ENCODE measurements at regions not wholly inside any gene's neighbourhood (a gene's known extent, or its start where the extent isn't known, plus 50 kb on each side); places are given as distances from the start of the nearest gene placed in this dataset.
"Not testable (repeated sequence)": the region's sequence is repeated elsewhere in the genome, so short reads cannot be mapped to it uniquely, and the experiment has no call there.

GRCh38 chr2:67579216-67579615, 182.1 kb downstream of the ETAA1 start:
- H3K4me3 ChIP-seq (ENCODE audit: low read depth in 1 of 5, low read length in 5 of 5): no peak overlapping the region
- H3K27ac ChIP-seq (ENCODE audit: low read depth, low read length): no peak overlapping the region
- no peaks in the 10 kb centered on the region for H3K36me3 ChIP-seq (ENCODE audit: control insufficient read depth in 5 of 5, insufficient read depth in 5 of 5, low read length in 5 of 5)
- H3K9ac ChIP-seq (ENCODE audit: low read length in 5 of 5): no peak overlapping the region
- no peaks in the 10 kb centered on the region for H3K27me3 ChIP-seq (ENCODE audit: control insufficient read depth in 5 of 5, insufficient read depth in 4 of 5, low read length in 5 of 5)
- H3K9me3 ChIP-seq (ENCODE audit: control insufficient read depth in 5 of 5, low read length in 5 of 5): peaks cover 2 to 16% (median 14%) of the 10 kb centered on the region in 5 donors
- H3K4me1 ChIP-seq (ENCODE audit: control insufficient read depth in 5 of 5, insufficient read depth in 5 of 5, low read length in 5 of 5): peaks cover 0 to 4% (median 0%) of the 10 kb centered on the region in 5 donors

- no peaks in the 10 kb centered on the region for H3K36me3 ChIP-seq (ENCODE audit: control insufficient read depth in 5 of 5, insufficient read depth in 5 of 5, low read length in 5 of 5)
- peaks cover 0 to 4% (median 0%) of the 10 kb centered on the region in 5 donors for H3K4me1 ChIP-seq (ENCODE audit: control insufficient read depth in 5 of 5, insufficient read depth in 5 of 5, low read length in 5 of 5)
- no peak overlapping the region for H3K27ac ChIP-seq (ENCODE audit: low read depth, low read length)
- H3K9me3 ChIP-seq (ENCODE audit: control insufficient read depth in 5 of 5, low read length in 5 of 5): peaks cover 2 to 20% (median 16%) of the 10 kb centered on the region in 5 donors
- no peak overlapping the region for H3K4me3 ChIP-seq (ENCODE audit: low read depth in 1 of 5, low read length in 5 of 5)
- no peaks in the 10 kb centered on the region for H3K27me3 ChIP-seq (ENCODE audit: control insufficient read depth in 5 of 5, insufficient read depth in 4 of 5, low read length in 5 of 5)
- H3K9ac ChIP-seq (ENCODE audit: low read length in 5 of 5): no peak overlapping the region
Observed at GRCh38 chr2:67579806-67580205, 182.7 kb downstream of the ETAA1 start.

- no peaks in the 10 kb centered on the region for H3K4me1 ChIP-seq (ENCODE audit: control insufficient read depth in 5 of 5, insufficient read depth in 5 of 5, low read length in 5 of 5)
- no peaks in the 10 kb centered on the region for H3K27me3 ChIP-seq (ENCODE audit: control insufficient read depth in 5 of 5, insufficient read depth in 4 of 5, low read length in 5 of 5)
- H3K9ac ChIP-seq (ENCODE audit: low read length in 5 of 5): no peak overlapping the region
- no peaks in the 10 kb centered on the region for H3K36me3 ChIP-seq (ENCODE audit: control insufficient read depth in 5 of 5, insufficient read depth in 5 of 5, low read length in 5 of 5)
- H3K9me3 ChIP-seq (ENCODE audit: control insufficient read depth in 5 of 5, low read length in 5 of 5): peaks cover 2 to 39% (median 27%) of the 10 kb centered on the region in 5 donors
- no peak overlapping the region for H3K27ac ChIP-seq (ENCODE audit: low read depth, low read length)
- peak overlapping the region in 1 of 5 donors; percentile 4 for H3K4me3 ChIP-seq (ENCODE audit: low read depth in 1 of 5, low read length in 5 of 5)
Observed at GRCh38 chr2:67581751-67582150, 184.6 kb downstream of the ETAA1 start.

- Histone ChIP-seq H3K9me3 (ENCODE audit: control insufficient read depth in 5 of 5, low read length in 5 of 5) (peaks cover 8 to 50% (median 27%) of the 10 kb centered on the region in 5 donors), H3K4me1 (ENCODE audit: control insufficient read depth in 5 of 5, insufficient read depth in 5 of 5, low read length in 5 of 5) (no peaks in the 10 kb centered on the region), H3K9ac (ENCODE audit: low read length in 5 of 5) (no peak overlapping the region), H3K4me3 (ENCODE audit: low read depth in 1 of 5, low read length in 5 of 5) (no peak overlapping the region), H3K27ac (ENCODE audit: low read depth, low read length) (no peak overlapping the region), H3K36me3 (ENCODE audit: control insufficient read depth in 5 of 5, insufficient read depth in 5 of 5, low read length in 5 of 5) (no peaks in the 10 kb centered on the region), H3K27me3 (ENCODE audit: control insufficient read depth in 5 of 5, insufficient read depth in 4 of 5, low read length in 5 of 5) (no peaks in the 10 kb centered on the region)
Observed at GRCh38 chr2:67583185-67583584, 186.1 kb downstream of the ETAA1 start.

GRCh38 chr2:67585400-67585799, 188.3 kb downstream of the ETAA1 start:
- Histone ChIP-seq H3K36me3 (ENCODE audit: control insufficient read depth in 5 of 5, insufficient read depth in 5 of 5, low read length in 5 of 5) (no peaks in the 10 kb centered on the region), H3K27ac (ENCODE audit: low read depth, low read length) (no peak overlapping the region), H3K9ac (ENCODE audit: low read length in 5 of 5) (no peak overlapping the region), H3K9me3 (ENCODE audit: control insufficient read depth in 5 of 5, low read length in 5 of 5) (peaks cover 8 to 50% (median 27%) of the 10 kb centered on the region in 5 donors), H3K4me3 (ENCODE audit: low read depth in 1 of 5, low read length in 5 of 5) (no peak overlapping the region), H3K4me1 (ENCODE audit: control insufficient read depth in 5 of 5, insufficient read depth in 5 of 5, low read length in 5 of 5) (no peaks in the 10 kb centered on the region), H3K27me3 (ENCODE audit: control insufficient read depth in 5 of 5, insufficient read depth in 4 of 5, low read length in 5 of 5) (no peaks in the 10 kb centered on the region)

- not testable (repeated sequence) for H3K4me3 ChIP-seq (ENCODE audit: low read depth in 1 of 5, low read length in 5 of 5); H3K9ac ChIP-seq (ENCODE audit: low read length in 5 of 5); H3K27me3 ChIP-seq (ENCODE audit: control insufficient read depth in 5 of 5, insufficient read depth in 4 of 5, low read length in 5 of 5); H3K4me1 ChIP-seq (ENCODE audit: control insufficient read depth in 5 of 5, insufficient read depth in 5 of 5, low read length in 5 of 5); H3K27ac ChIP-seq (ENCODE audit: low read depth, low read length); H3K36me3 ChIP-seq (ENCODE audit: control insufficient read depth in 5 of 5, insufficient read depth in 5 of 5, low read length in 5 of 5)
- H3K9me3 ChIP-seq (ENCODE audit: control insufficient read depth in 5 of 5, low read length in 5 of 5): peaks cover 6 to 36% (median 21%) of the 10 kb centered on the region in 5 donors
Observed at GRCh38 chr2:67589121-67589520, 192.0 kb downstream of the ETAA1 start.

GRCh38 chr2:67594522-67594921, 197.4 kb downstream of the ETAA1 start:
- peaks cover 0 to 18% (median 4%) of the 10 kb centered on the region in 5 donors for H3K9me3 ChIP-seq (ENCODE audit: control insufficient read depth in 5 of 5, low read length in 5 of 5)
- H3K27me3 ChIP-seq (ENCODE audit: control insufficient read depth in 5 of 5, insufficient read depth in 4 of 5, low read length in 5 of 5); H3K4me1 ChIP-seq (ENCODE audit: control insufficient read depth in 5 of 5, insufficient read depth in 5 of 5, low read length in 5 of 5); H3K27ac ChIP-seq (ENCODE audit: low read depth, low read length); H3K36me3 ChIP-seq (ENCODE audit: control insufficient read depth in 5 of 5, insufficient read depth in 5 of 5, low read length in 5 of 5); H3K9ac ChIP-seq (ENCODE audit: low read length in 5 of 5); H3K4me3 ChIP-seq (ENCODE audit: low read depth in 1 of 5, low read length in 5 of 5): not testable (repeated sequence)

GRCh38 chr2:67596871-67597270, 199.7 kb downstream of the ETAA1 start:
- Histone ChIP-seq H3K9me3 (ENCODE audit: control insufficient read depth in 5 of 5, low read length in 5 of 5) (peaks cover 0 to 15% (median 4%) of the 10 kb centered on the region in 5 donors), H3K27ac (ENCODE audit: low read depth, low read length) (no peak overlapping the region), H3K4me3 (ENCODE audit: low read depth in 1 of 5, low read length in 5 of 5) (no peak overlapping the region), H3K36me3 (ENCODE audit: control insufficient read depth in 5 of 5, insufficient read depth in 5 of 5, low read length in 5 of 5) (no peaks in the 10 kb centered on the region), H3K27me3 (ENCODE audit: control insufficient read depth in 5 of 5, insufficient read depth in 4 of 5, low read length in 5 of 5) (no peaks in the 10 kb centered on the region), H3K4me1 (ENCODE audit: control insufficient read depth in 5 of 5, insufficient read depth in 5 of 5, low read length in 5 of 5) (no peaks in the 10 kb centered on the region), H3K9ac (ENCODE audit: low read length in 5 of 5) (no peak overlapping the region)

GRCh38 chr2:67599561-67599960, 202.4 kb downstream of the ETAA1 start:
- H3K36me3 ChIP-seq (ENCODE audit: control insufficient read depth in 5 of 5, insufficient read depth in 5 of 5, low read length in 5 of 5): no peaks in the 10 kb centered on the region
- no peaks in the 10 kb centered on the region for H3K4me1 ChIP-seq (ENCODE audit: control insufficient read depth in 5 of 5, insufficient read depth in 5 of 5, low read length in 5 of 5)
- no peaks in the 10 kb centered on the region for H3K27me3 ChIP-seq (ENCODE audit: control insufficient read depth in 5 of 5, insufficient read depth in 4 of 5, low read length in 5 of 5)

GRCh38 chr2:67600222-67600871, 203.2 kb downstream of the ETAA1 start:
- Histone ChIP-seq H3K9ac (ENCODE audit: low read length in 5 of 5) (no peak overlapping the region), H3K27me3 (ENCODE audit: control insufficient read depth in 5 of 5, insufficient read depth in 4 of 5, low read length in 5 of 5) (no peaks in the 10 kb centered on the region)

More at GRCh38 chr2:67599561-67599960, 202.4 kb downstream of the ETAA1 start:
- Histone ChIP-seq H3K4me3 (ENCODE audit: low read depth in 1 of 5, low read length in 5 of 5) (no peak overlapping the region), H3K27ac (ENCODE audit: low read depth, low read length) (no peak overlapping the region), H3K9ac (ENCODE audit: low read length in 5 of 5) (no peak overlapping the region), H3K9me3 (ENCODE audit: control insufficient read depth in 5 of 5, low read length in 5 of 5) (peaks cover 0 to 10% (median 2%) of the 10 kb centered on the region in 5 donors)

More at GRCh38 chr2:67600222-67600871, 203.2 kb downstream of the ETAA1 start:
- no peak overlapping the region for H3K27ac ChIP-seq (ENCODE audit: low read depth, low read length)
- no peaks in the 10 kb centered on the region for H3K36me3 ChIP-seq (ENCODE audit: control insufficient read depth in 5 of 5, insufficient read depth in 5 of 5, low read length in 5 of 5)
- H3K4me3 ChIP-seq (ENCODE audit: low read depth in 1 of 5, low read length in 5 of 5): no peak overlapping the region
- H3K9me3 ChIP-seq (ENCODE audit: control insufficient read depth in 5 of 5, low read length in 5 of 5): peaks cover 0 to 7% (median 0%) of the 10 kb centered on the region in 5 donors
- H3K4me1 ChIP-seq (ENCODE audit: control insufficient read depth in 5 of 5, insufficient read depth in 5 of 5, low read length in 5 of 5): no peaks in the 10 kb centered on the region
